Neural progenitor cell (in vitro differentiated cells): ENCODE measurements at regions not wholly inside any gene's neighbourhood (a gene's known extent, or its start where the extent isn't known, plus 50 kb on each side); places are given as distances from the start of the nearest gene placed in this dataset.

Source experiments
- DNase-seq: peaks from one replicate; pipeline ENCODE4 v3.0.0-alpha.2; 2016; ENCODE audit warnings: low spot score
- H2AFZ ChIP-seq: fragments of 200-600 bp; sonication (generic); replicated peaks from 2 replicates; pipeline ENCODE4 v1.6.1; 2016; ENCODE audit warnings: antibody characterized with exemption
- H3F3A ChIP-seq: fragments of 200-600 bp; sonication (generic); 2 replicates; pipeline ENCODE4 v1.6.1; 2016; ENCODE audit warnings: antibody characterized with exemption, low read depth
- H3K27ac ChIP-seq: fragments of 200-600 bp; sonication (generic); 2 replicates; pipeline ENCODE4 v1.5.1; 2016; ENCODE audit warnings: mild to moderate bottlenecking
- H3K27me3 ChIP-seq: fragments of 200-600 bp; sonication (generic); 2 replicates; pipeline ENCODE4 v1.6.1; 2016; ENCODE audit warnings: mild to moderate bottlenecking, moderate library complexity
- H3K36me3 ChIP-seq: fragments of 200-600 bp; sonication (generic); 2 replicates; pipeline ENCODE4 v1.5.1; 2016
- H3K4me1 ChIP-seq: fragments of 200-600 bp; sonication (generic); 2 replicates; pipeline ENCODE4 v1.6.1; 2016; ENCODE audit warnings: mixed run types
- H3K4me2 ChIP-seq: fragments of 200-600 bp; sonication (generic); 2 replicates; pipeline ENCODE4 v1.6.1; 2016
- H3K4me3 ChIP-seq: fragments of 200-600 bp; sonication (generic); 2 replicates; pipeline ENCODE4 v1.5.1; 2016
- H3K79me2 ChIP-seq: fragments of 200-600 bp; sonication (generic); 2 replicates; pipeline ENCODE4 v1.6.1; 2016; ENCODE audit warnings: low read depth
- H3K9ac ChIP-seq: fragments of 200-600 bp; sonication (generic); 2 replicates; pipeline ENCODE4 v1.6.1; 2016
- H3K9me3 ChIP-seq: fragments of 200-600 bp; sonication (generic); 2 replicates; pipeline ENCODE4 v1.5.1; 2016; ENCODE audit warnings: low read depth
- H4K20me1 ChIP-seq: fragments of 200-600 bp; sonication (generic); 2 replicates; pipeline ENCODE4 v1.6.1; 2016; ENCODE audit warnings: low read depth
- H3K27ac Mint-ChIP-seq: 3 replicates; pipeline ENCODE4 v1.8.0; 2021; ENCODE audit warnings: mixed read lengths
- H3K27me3 Mint-ChIP-seq: 2 replicates; pipeline ENCODE4 v1.8.0; 2022; ENCODE audit warnings: low read depth, mild to moderate bottlenecking, inconsistent platforms, moderate library complexity, mixed read lengths; ENCODE audit not compliant: insufficient read depth
- H3K36me3 Mint-ChIP-seq: 3 replicates; pipeline ENCODE4 v1.8.0; 2021; ENCODE audit warnings: mixed read lengths
- H3K4me1 Mint-ChIP-seq: 3 replicates; pipeline ENCODE4 v1.8.0; 2021; ENCODE audit warnings: mixed read lengths
- H3K4me3 Mint-ChIP-seq: 3 replicates; pipeline ENCODE4 v1.8.0; 2021; ENCODE audit warnings: mild to moderate bottlenecking, moderate library complexity, mixed read lengths
- H3K9me3 Mint-ChIP-seq: 3 replicates; pipeline ENCODE4 v1.8.0; 2020; ENCODE audit warnings: mixed read lengths
- EZH2 ChIP-seq: fragments of 200-600 bp; sonication (generic); IDR thresholded peaks from 2 replicates; pipeline ENCODE4 v1.6.1; 2017; ENCODE audit warnings: antibody characterized with exemption, mild to moderate bottlenecking, moderate library complexity
- EZH2phosphoT487 ChIP-seq: fragments of 200-600 bp; sonication (generic); IDR thresholded peaks from 2 replicates; pipeline ENCODE4 v1.6.1; 2017; ENCODE audit warnings: antibody characterized with exemption
- TF ChIP-seq, protein P1 (sequence below): fragments of 200-600 bp; sonication (generic); IDR thresholded peaks from 2 replicates; pipeline ENCODE4 v1.5.1; 2017; ENCODE audit warnings: antibody characterized with exemption, mild to moderate bottlenecking

DNA sequence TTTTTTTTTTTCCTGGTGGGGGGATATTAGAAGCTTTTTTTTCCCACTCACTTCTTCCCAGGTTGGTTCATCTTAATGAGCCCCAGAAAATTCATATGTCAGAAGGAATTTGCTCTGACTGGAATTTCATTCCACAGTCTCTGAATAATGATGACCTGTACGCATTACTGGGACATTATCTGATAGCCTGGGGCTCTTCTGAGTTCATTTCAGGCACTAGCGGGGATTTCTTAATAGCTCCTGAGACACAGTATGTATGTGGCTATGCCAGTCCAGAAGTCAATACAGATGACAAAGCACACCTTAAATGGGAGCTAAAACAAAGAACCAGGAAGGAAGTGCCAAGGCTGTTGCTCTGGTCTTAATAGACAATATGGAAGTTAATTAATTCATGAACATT lies 295.2 kb upstream of the IGFBP7 start:
- H3K4me1 Mint-ChIP-seq: peaks cover 28% of the 10 kb centered on the region
- H3K4me1 ChIP-seq: peaks cover 16% of the 10 kb centered on the region
- no peaks in the 10 kb centered on the region for H3K9me3 ChIP-seq
- H3K79me2 ChIP-seq: no peaks in the 10 kb centered on the region
- no peaks in the 10 kb centered on the region for H3K27me3 ChIP-seq
- H3K27me3 Mint-ChIP-seq: no peaks in the 10 kb centered on the region
- no peak overlapping the region for H3K27ac ChIP-seq
- H3F3A ChIP-seq: no peaks in the 10 kb centered on the region
- no peak overlapping the region for H3K27ac Mint-ChIP-seq
- DNase-seq: no peak
- no peaks in the 10 kb centered on the region for H3K36me3 ChIP-seq
- no peak overlapping the region for H3K9ac ChIP-seq
- no peak overlapping the region for H3K4me2 ChIP-seq
- TF ChIP-seq EZH2 (no peak), EZH2phosphoT487 (no peak)
- TF ChIP-seq, protein P1, sequence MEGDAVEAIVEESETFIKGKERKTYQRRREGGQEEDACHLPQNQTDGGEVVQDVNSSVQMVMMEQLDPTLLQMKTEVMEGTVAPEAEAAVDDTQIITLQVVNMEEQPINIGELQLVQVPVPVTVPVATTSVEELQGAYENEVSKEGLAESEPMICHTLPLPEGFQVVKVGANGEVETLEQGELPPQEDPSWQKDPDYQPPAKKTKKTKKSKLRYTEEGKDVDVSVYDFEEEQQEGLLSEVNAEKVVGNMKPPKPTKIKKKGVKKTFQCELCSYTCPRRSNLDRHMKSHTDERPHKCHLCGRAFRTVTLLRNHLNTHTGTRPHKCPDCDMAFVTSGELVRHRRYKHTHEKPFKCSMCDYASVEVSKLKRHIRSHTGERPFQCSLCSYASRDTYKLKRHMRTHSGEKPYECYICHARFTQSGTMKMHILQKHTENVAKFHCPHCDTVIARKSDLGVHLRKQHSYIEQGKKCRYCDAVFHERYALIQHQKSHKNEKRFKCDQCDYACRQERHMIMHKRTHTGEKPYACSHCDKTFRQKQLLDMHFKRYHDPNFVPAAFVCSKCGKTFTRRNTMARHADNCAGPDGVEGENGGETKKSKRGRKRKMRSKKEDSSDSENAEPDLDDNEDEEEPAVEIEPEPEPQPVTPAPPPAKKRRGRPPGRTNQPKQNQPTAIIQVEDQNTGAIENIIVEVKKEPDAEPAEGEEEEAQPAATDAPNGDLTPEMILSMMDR: no peak
- H3K4me3 Mint-ChIP-seq: no peak overlapping the region
- H3K9me3 Mint-ChIP-seq: no peaks in the 10 kb centered on the region
- no peak overlapping the region for H2AFZ ChIP-seq
- H3K36me3 Mint-ChIP-seq: no peaks in the 10 kb centered on the region
- no peaks in the 10 kb centered on the region for H4K20me1 ChIP-seq
- H3K4me3 ChIP-seq: no peak overlapping the region

DNA sequence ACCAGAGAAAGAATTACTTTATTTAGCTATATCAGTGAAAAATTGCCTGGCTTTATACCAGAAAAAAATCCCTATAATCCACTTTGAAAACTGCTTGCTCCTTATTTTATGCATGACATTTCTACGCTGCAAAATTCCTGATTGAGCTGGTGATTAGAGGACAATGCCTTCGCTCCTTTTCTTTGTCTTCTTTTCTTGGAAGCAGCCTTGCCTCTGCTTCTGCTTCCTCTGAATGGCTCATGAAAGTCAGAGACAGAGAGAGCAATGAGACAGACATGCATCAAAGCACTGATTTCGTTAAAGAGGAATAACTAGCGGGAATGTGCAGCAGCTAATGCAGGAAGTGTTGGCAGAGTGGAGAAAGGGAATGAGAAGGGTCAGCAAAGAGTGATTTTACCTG lies 294.3 kb upstream of the IGFBP7 start:
- no peak overlapping the region for H2AFZ ChIP-seq

DNA sequence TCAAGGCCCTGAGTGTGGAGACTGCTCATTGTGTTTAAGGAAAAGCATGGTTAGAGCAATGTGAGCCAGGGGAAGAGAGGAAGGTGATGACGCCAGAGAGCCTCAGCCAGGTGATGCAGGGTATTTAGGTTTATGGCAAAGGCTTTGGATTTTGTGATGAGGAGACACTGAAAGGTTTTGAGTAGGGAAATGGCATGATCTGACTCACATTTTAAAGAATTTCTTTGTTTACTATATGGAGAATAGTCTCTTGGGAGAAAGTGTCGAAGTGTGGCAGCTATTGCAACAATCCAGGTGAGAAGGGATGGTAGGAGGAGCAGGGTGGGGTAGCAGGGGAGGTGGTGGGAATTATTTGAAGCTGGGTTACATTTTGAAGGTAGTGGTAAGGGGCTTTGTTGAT lies 293.4 kb upstream of the IGFBP7 start:
- Histone ChIP-seq H3K4me1 (peaks cover 12% of the 10 kb centered on the region), H3K79me2 (no peaks in the 10 kb centered on the region), H3K27ac (no peak overlapping the region), H3K9ac (no peak overlapping the region), H3K27me3 (no peaks in the 10 kb centered on the region), H3K4me2 (no peak overlapping the region), H3F3A (no peaks in the 10 kb centered on the region), H3K9me3 (no peaks in the 10 kb centered on the region), H3K4me3 (no peak overlapping the region), H4K20me1 (no peaks in the 10 kb centered on the region), H2AFZ (no peak overlapping the region), H3K36me3 (no peaks in the 10 kb centered on the region)
- DNase-seq: no peak
- TF ChIP-seq EZH2phosphoT487 (no peak), EZH2 (no peak)
- TF ChIP-seq, protein P1: no peak
- Mint-ChIP-seq H3K9me3 (no peaks in the 10 kb centered on the region), H3K27me3 (no peaks in the 10 kb centered on the region), H3K36me3 (no peaks in the 10 kb centered on the region), H3K27ac (peak overlapping the region; percentile 9), H3K4me3 (no peak overlapping the region), H3K4me1 (peaks cover 28% of the 10 kb centered on the region)

More for the DNA sequence above, 294.3 kb upstream of the IGFBP7 start:
- Histone ChIP-seq H3K4me1 (peaks cover 12% of the 10 kb centered on the region), H4K20me1 (no peaks in the 10 kb centered on the region), H3K4me2 (peak overlapping the region; percentile 19), H3K4me3 (no peak overlapping the region), H3K36me3 (no peaks in the 10 kb centered on the region), H3K27me3 (no peaks in the 10 kb centered on the region), H3F3A (no peaks in the 10 kb centered on the region), H3K9ac (no peak overlapping the region), H3K27ac (no peak overlapping the region), H3K9me3 (no peaks in the 10 kb centered on the region), H3K79me2 (no peaks in the 10 kb centered on the region)
- H3K36me3 Mint-ChIP-seq: no peaks in the 10 kb centered on the region
- H3K4me1 Mint-ChIP-seq: peaks cover 28% of the 10 kb centered on the region
- H3K27me3 Mint-ChIP-seq: no peaks in the 10 kb centered on the region
- H3K4me3 Mint-ChIP-seq: no peak overlapping the region
- no peak for TF ChIP-seq EZH2phosphoT487
- no peak for TF ChIP-seq EZH2
- TF ChIP-seq, protein P1: no peak
- peak; percentile 60 for DNase-seq
- no peaks in the 10 kb centered on the region for H3K9me3 Mint-ChIP-seq
- peak overlapping the region; percentile 20 for H3K27ac Mint-ChIP-seq

DNA sequence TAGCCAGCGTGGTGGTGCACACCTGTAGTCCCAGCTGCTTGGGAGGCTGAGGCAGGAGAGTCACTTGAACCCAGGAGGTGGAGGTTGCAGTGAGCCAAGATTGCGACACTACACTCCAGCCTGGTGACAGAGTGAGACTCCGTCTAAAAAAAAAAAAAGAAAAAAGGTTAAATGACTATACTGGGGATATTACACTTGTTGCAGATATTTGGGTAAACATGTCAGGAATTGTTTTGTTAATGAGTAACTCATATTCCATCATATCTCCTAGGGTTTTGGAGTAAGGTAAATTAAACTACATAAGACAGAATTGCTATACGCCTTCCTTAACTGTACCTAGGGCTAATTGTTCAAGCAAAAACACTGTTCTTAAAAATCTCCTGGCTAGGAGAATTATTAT lies 291.4 kb upstream of the IGFBP7 start:
- Mint-ChIP-seq H3K4me1 (peaks cover 28% of the 10 kb centered on the region), H3K27ac (no peak overlapping the region), H3K4me3 (no peak overlapping the region), H3K36me3 (no peaks in the 10 kb centered on the region), H3K27me3 (no peaks in the 10 kb centered on the region), H3K9me3 (no peaks in the 10 kb centered on the region)
- DNase-seq: no peak
- H3K36me3 ChIP-seq: no peaks in the 10 kb centered on the region
- no peaks in the 10 kb centered on the region for H4K20me1 ChIP-seq
- no peak overlapping the region for H3K27ac ChIP-seq
- no peaks in the 10 kb centered on the region for H3F3A ChIP-seq
- no peak overlapping the region for H3K9ac ChIP-seq
- no peaks in the 10 kb centered on the region for H3K79me2 ChIP-seq
- H2AFZ ChIP-seq: no peak overlapping the region
- H3K27me3 ChIP-seq: no peaks in the 10 kb centered on the region
- TF ChIP-seq EZH2: no peak
- TF ChIP-seq EZH2phosphoT487: no peak
- TF ChIP-seq, protein P1: no peak
- no peak overlapping the region for H3K4me2 ChIP-seq
- H3K4me1 ChIP-seq: peaks cover 12% of the 10 kb centered on the region
- H3K9me3 ChIP-seq: no peaks in the 10 kb centered on the region
- no peak overlapping the region for H3K4me3 ChIP-seq
